Naive thymus-derived CD8-positive, alpha-beta T cell (primary cell): ENCODE measurements at regions not wholly inside any gene's neighbourhood (a gene's known extent, or its start where the extent isn't known, plus 50 kb on each side); places are given as distances from the start of the nearest gene placed in this dataset.

Experiments used
- ATAC-seq, 2 donors: fragments of 150-1000 bp; cut with Tn5 transposase in 1 of 2; sonication (Bioruptor Pico), chemical (Tn5 transposase) in 1 of 2; 1 replicate in 1 of 2; 2 replicates in 1 of 2; pipeline ENCODE4 v1.10.0; 2021; ENCODE audit warnings: mild to moderate bottlenecking in 2 of 2, moderate library complexity in 2 of 2
- POLR2A ChIA-PET: fragments of 350-600 bp; sonication (Branson Sonifier 250); formaldehyde crosslinking; loops from one replicate; lab custom pipeline; 2021; ENCODE audit warnings: antibody characterized with exemption; lab: Charles Lee
- DNase-seq, 10 donors: peaks; one replicate each; pipeline versions ENCODE4 v3.0.0 to v3.0.0-alpha.2; 2020 to 2022
- H3K27ac Mint-ChIP-seq, 10 donors: one replicate each; pipeline ENCODE4 v1.8.0; 2020 to 2022; ENCODE audit warnings: mild to moderate bottlenecking in 10 of 10, mixed read lengths in 10 of 10, moderate library complexity in 4 of 10, inconsistent platforms in 1 of 10
- H3K27me3 Mint-ChIP-seq, 5 donors: one replicate each; pipeline ENCODE4 v1.8.0; 2021 to 2022; ENCODE audit warnings: mixed read lengths in 5 of 5
- H3K36me3 Mint-ChIP-seq, 3 donors: one replicate each; pipeline ENCODE4 v1.8.0; 2020 to 2022; ENCODE audit warnings: mixed read lengths in 3 of 3, mild to moderate bottlenecking in 2 of 3, inconsistent platforms in 1 of 3
- H3K4me1 Mint-ChIP-seq, 4 donors: one replicate each; pipeline ENCODE4 v1.8.0; 2021 to 2022; ENCODE audit warnings: mixed read lengths in 4 of 4
- H3K4me3 Mint-ChIP-seq, 10 donors: one replicate each; pipeline ENCODE4 v1.8.0; 2020 to 2022; ENCODE audit warnings: mild to moderate bottlenecking in 10 of 10, mixed read lengths in 10 of 10, moderate library complexity in 6 of 10, inconsistent platforms in 1 of 10
- H3K9me3 Mint-ChIP-seq, 9 donors: one replicate each; pipeline ENCODE4 v1.8.0; 2020 to 2022; ENCODE audit warnings: mixed read lengths in 9 of 9, mild to moderate bottlenecking in 3 of 9, inconsistent platforms in 1 of 9, moderate library complexity in 1 of 9

- peak overlapping the region in 5 of 10 donors; percentile 19 to 22 (median 20) for H3K4me3 Mint-ChIP-seq
- peaks cover 0 to under 1% (median 0%) of the 10 kb centered on the region in 3 donors for H3K36me3 Mint-ChIP-seq
- H3K27ac Mint-ChIP-seq: peak overlapping the region in 2 of 10 donors; percentile 2 to 51
- no peaks in the 10 kb centered on the region for H3K27me3 Mint-ChIP-seq
- ATAC-seq: no peak
- no peaks in the 10 kb centered on the region for H3K9me3 Mint-ChIP-seq
- no peak for DNase-seq
- H3K4me1 Mint-ChIP-seq: peaks cover under 1 to 13% (median 7%) of the 10 kb centered on the region in 4 donors
- POLR2A ChIA-PET: interaction anchor here (0.7 to 6.8 kb wide), 7 partner anchors 10 to 1024 kb away, joined by 3 to 311 read pairs (median 54); a partner anchor contains a TSS
Observed at GRCh38 chr6:27148404-27148795, 99.1 kb upstream of the PRSS16 start.

- Mint-ChIP-seq H3K27ac (no peak overlapping the region), H3K4me3 (no peak overlapping the region), H3K9me3 (no peaks in the 10 kb centered on the region), H3K4me1 (peaks cover 0 to 10% (median 4%) of the 10 kb centered on the region in 4 donors), H3K27me3 (no peaks in the 10 kb centered on the region), H3K36me3 (no peaks in the 10 kb centered on the region)
- ATAC-seq: no peak
- POLR2A ChIA-PET: interaction anchor here (0.6 to 3.6 kb wide), 5 partner anchors 10 to 26 kb away, joined by 3 to 37 read pairs (median 4); a partner anchor contains a TSS
- no peak for DNase-seq
Observed at GRCh38 chr6:27149150-27149549, 98.4 kb upstream of the PRSS16 start.

- DNase-seq (peak in 3 of 10 donors; percentile 33 to 48 (median 40)), ATAC-seq (peak; percentile 14 to 18)
- no peaks in the 10 kb centered on the region for H3K36me3 Mint-ChIP-seq
- peak overlapping the region; percentile 0 to 77 (median 50) for H3K4me3 Mint-ChIP-seq
- H3K4me1 Mint-ChIP-seq: peaks cover 19 to 39% (median 38%) of the 10 kb centered on the region in 4 donors
- peaks cover 0 to 4% (median 0%) of the 10 kb centered on the region in 9 donors for H3K9me3 Mint-ChIP-seq
- peak overlapping the region; percentile 0 to 94 (median 86) for H3K27ac Mint-ChIP-seq
- POLR2A ChIA-PET: interaction anchor here (0.5 to 4.7 kb wide), 10 partner anchors 8 to 738 kb away, joined by 3 to 51 read pairs (median 6); a partner anchor contains a TSS
- no peaks in the 10 kb centered on the region for H3K27me3 Mint-ChIP-seq
Observed at GRCh38 chr6:27154696-27155095, 92.8 kb upstream of the PRSS16 start.

- Mint-ChIP-seq H3K9me3 (peaks cover 0 to 4% (median 0%) of the 10 kb centered on the region in 9 donors), H3K27me3 (no peaks in the 10 kb centered on the region), H3K4me1 (peaks cover 23 to 47% (median 42%) of the 10 kb centered on the region in 4 donors), H3K36me3 (no peaks in the 10 kb centered on the region), H3K4me3 (peak overlapping the region; percentile 79 to 92 (median 90)), H3K27ac (peak overlapping the region; percentile 56 to 99 (median 84))
- no peak for DNase-seq
- no peak for ATAC-seq
- POLR2A ChIA-PET: interaction anchor here (0.6 to 4.7 kb wide), 8 partner anchors 10 to 958 kb away, joined by 3 to 51 read pairs (median 10); a partner anchor contains a TSS
Observed at GRCh38 chr6:27156874-27157458, 90.5 kb upstream of the PRSS16 start.

- ATAC-seq (peak; percentile 87 to 91), DNase-seq (peak; percentile 64 to 92 (median 86))
- Mint-ChIP-seq H3K27ac (peak overlapping the region; percentile 56 to 99 (median 84)), H3K27me3 (no peaks in the 10 kb centered on the region), H3K9me3 (peaks cover 0 to 4% (median 0%) of the 10 kb centered on the region in 9 donors), H3K4me1 (peaks cover 23 to 48% (median 42%) of the 10 kb centered on the region in 4 donors), H3K4me3 (peak overlapping the region; percentile 79 to 92 (median 90)), H3K36me3 (no peaks in the 10 kb centered on the region)
- POLR2A ChIA-PET: interaction anchor here (0.6 to 4.7 kb wide), 4 partner anchors 11 to 743 kb away, joined by 3 to 51 read pairs (median 30); a partner anchor contains a TSS
Observed at GRCh38 chr6:27157459-27158315, 89.8 kb upstream of the PRSS16 start.

GRCh38 chr6:27158316-27158643, 89.2 kb upstream of the PRSS16 start:
- POLR2A ChIA-PET: interaction anchor here (4.7 kb wide), 1 partner anchor 26 kb away, joined by 44 read pairs; a partner anchor contains a TSS
- Mint-ChIP-seq H3K27ac (peak overlapping the region; percentile 56 to 99 (median 84)), H3K4me1 (peaks cover 23 to 48% (median 42%) of the 10 kb centered on the region in 4 donors), H3K9me3 (peaks cover 0 to 4% (median 0%) of the 10 kb centered on the region in 9 donors), H3K4me3 (peak overlapping the region; percentile 79 to 92 (median 90)), H3K36me3 (no peaks in the 10 kb centered on the region), H3K27me3 (no peaks in the 10 kb centered on the region)
- DNase-seq (no peak), ATAC-seq (no peak)

GRCh38 chr6:27159725-27160124, 87.8 kb upstream of the PRSS16 start:
- Mint-ChIP-seq H3K4me3 (no peak overlapping the region), H3K9me3 (peaks cover 0 to 4% (median 0%) of the 10 kb centered on the region in 9 donors), H3K36me3 (no peaks in the 10 kb centered on the region), H3K27me3 (no peaks in the 10 kb centered on the region), H3K27ac (no peak overlapping the region), H3K4me1 (peaks cover 21 to 43% (median 34%) of the 10 kb centered on the region in 4 donors)
- DNase-seq: no peak
- POLR2A ChIA-PET: interaction anchor here (0.9 to 1.9 kb wide), 3 partner anchors 12 to 29 kb away, joined by 3 to 5 read pairs (median 4); a partner anchor contains a TSS
- ATAC-seq: no peak

GRCh38 chr6:27161115-27161514, 86.4 kb upstream of the PRSS16 start:
- H3K9me3 Mint-ChIP-seq: peaks cover 0 to 4% (median 0%) of the 10 kb centered on the region in 9 donors
- peak overlapping the region in 1 of 10 donors; percentile 38 for H3K27ac Mint-ChIP-seq
- DNase-seq (no peak), ATAC-seq (no peak)
- no peak overlapping the region for H3K4me3 Mint-ChIP-seq
- H3K36me3 Mint-ChIP-seq: no peaks in the 10 kb centered on the region
- H3K27me3 Mint-ChIP-seq: no peaks in the 10 kb centered on the region
- peaks cover 21 to 34% (median 26%) of the 10 kb centered on the region in 4 donors for H3K4me1 Mint-ChIP-seq
- POLR2A ChIA-PET: no interaction called here

GRCh38 chr6:27161603-27161945, 85.9 kb upstream of the PRSS16 start:
- Mint-ChIP-seq H3K27ac (peak overlapping the region in 7 of 10 donors; percentile 4 to 85 (median 30)), H3K36me3 (no peaks in the 10 kb centered on the region), H3K4me3 (peak overlapping the region in 1 of 10 donors; percentile 8), H3K9me3 (peaks cover 0 to 4% (median 0%) of the 10 kb centered on the region in 9 donors), H3K27me3 (no peaks in the 10 kb centered on the region), H3K4me1 (peaks cover 19 to 30% (median 21%) of the 10 kb centered on the region in 4 donors)
- DNase-seq (no peak), ATAC-seq (no peak)
- POLR2A ChIA-PET: no interaction called here

- peaks cover 16 to 25% (median 16%) of the 10 kb centered on the region in 4 donors for H3K4me1 Mint-ChIP-seq
- no peak for ATAC-seq
- no peaks in the 10 kb centered on the region for H3K27me3 Mint-ChIP-seq
- peak overlapping the region in 6 of 10 donors; percentile 4 to 85 (median 32) for H3K27ac Mint-ChIP-seq
- DNase-seq: peak in 5 of 10 donors; percentile 28 to 66 (median 63)
- POLR2A ChIA-PET: no interaction called here
- H3K4me3 Mint-ChIP-seq: peak overlapping the region in 1 of 10 donors; percentile 8
- H3K9me3 Mint-ChIP-seq: peaks cover 0 to 4% (median 0%) of the 10 kb centered on the region in 9 donors
- no peaks in the 10 kb centered on the region for H3K36me3 Mint-ChIP-seq
Observed at GRCh38 chr6:27161946-27162603, 85.4 kb upstream of the PRSS16 start.

GRCh38 chr6:27163834-27164233, 83.7 kb upstream of the PRSS16 start:
- no peaks in the 10 kb centered on the region for H3K9me3 Mint-ChIP-seq
- POLR2A ChIA-PET: interaction anchor here (1.1 kb wide), 1 partner anchor 13 kb away, joined by 5 read pairs; no protein-coding TSS in a partner anchor
- no peaks in the 10 kb centered on the region for H3K27me3 Mint-ChIP-seq
- H3K4me3 Mint-ChIP-seq: no peak overlapping the region
- DNase-seq: no peak
- ATAC-seq: no peak
- H3K4me1 Mint-ChIP-seq: peaks cover 3 to 8% (median 4%) of the 10 kb centered on the region in 4 donors
- H3K36me3 Mint-ChIP-seq: no peaks in the 10 kb centered on the region
- H3K27ac Mint-ChIP-seq: no peak overlapping the region

GRCh38 chr6:27168108-27168507, 79.4 kb upstream of the PRSS16 start:
- Mint-ChIP-seq H3K9me3 (peaks cover 0 to 4% (median 0%) of the 10 kb centered on the region in 9 donors), H3K27ac (no peak overlapping the region), H3K4me1 (no peaks in the 10 kb centered on the region), H3K4me3 (no peak overlapping the region), H3K27me3 (peaks cover 0 to 5% (median 0%) of the 10 kb centered on the region in 5 donors), H3K36me3 (peaks cover 0 to 5% (median 0%) of the 10 kb centered on the region in 3 donors)
- ATAC-seq: no peak
- POLR2A ChIA-PET: no interaction called here
- no peak for DNase-seq
